Body of pancreas (tissue), 4 donors: ENCODE measurements at regions not wholly inside any gene's neighbourhood (a gene's known extent, or its start where the extent isn't known, plus 50 kb on each side); places are given as distances from the start of the nearest gene placed in this dataset.

Experiments used
- ATAC-seq: fragments of 150-250 bp; one replicate; pipeline ENCODE4 v1.9.1; 2016
- DNase-seq, 4 donors: peaks; one replicate each; pipeline ENCODE4 v3.0.0-alpha.2; 2019
- H3K27ac ChIP-seq, 4 donors: fragments of 200-600 bp; sonication (generic); 1 replicate in 3 of 4; 2 replicates in 1 of 4; pipeline versions ENCODE4 v1.5.1 to v1.6.1; 2016 to 2019; ENCODE audit warnings: mild to moderate bottlenecking in 1 of 4, mixed read lengths in 1 of 4, moderate library complexity in 1 of 4
- H3K27me3 ChIP-seq, 2 donors: fragments of 200-600 bp; sonication (generic); one replicate each; pipeline ENCODE4 v1.6.0; 2016; ENCODE audit warnings: mild to moderate bottlenecking in 1 of 2
- H3K36me3 ChIP-seq, 2 donors: fragments of 200-600 bp; sonication (generic); replicated peaks in 1 of 2; 2 replicates each; pipeline ENCODE4 v1.5.1; 2016; ENCODE audit warnings: low read depth in 2 of 2; ENCODE audit not compliant: insufficient read depth in 1 of 2
- H3K4me1 ChIP-seq: fragments of 200-600 bp; sonication (generic); one replicate; pipeline ENCODE4 v1.6.0; 2016
- H3K4me3 ChIP-seq, 2 donors: fragments of 200-600 bp; sonication (generic); 1 replicate in 1 of 2; 2 replicates in 1 of 2; pipeline ENCODE4 v1.5.1; 2016 to 2019
- H3K9me3 ChIP-seq, 3 donors: fragments of 200-600 bp; sonication (generic); 1 replicate in 2 of 3; 2 replicates in 1 of 3; pipeline ENCODE4 v1.5.1; 2016
- POLR2A ChIP-seq, 3 donors: fragments of 450-650 bp; IDR thresholded peaks; one replicate each; pipeline ENCODE4 v1.6.1; 2016; ENCODE audit warnings: antibody characterized with exemption in 3 of 3, mild to moderate bottlenecking in 2 of 3
- WGBS, 2 donors: methylation state at CpG; one replicate each; pipeline ENCODE4 v1.1.5; 2017; 5-methylcytosine and 5-hydroxymethylcytosine counted together
- intact Hi-C: fragments of 100-400 bp; cut with DNase I; formaldehyde crosslinking; loops from one replicate; pipeline ENCODE4 v1.15.1; 2023
- TF ChIP-seq, protein P1 (sequence below), 7 experiments: fragments of 450-650 bp in 4 of 7; fragments of 200-600 bp in 3 of 7; sonication (generic) in 3 of 7; IDR thresholded peaks; one replicate each; pipeline ENCODE4 v1.5.1; 2016 to 2019; ENCODE audit warnings: antibody characterized with exemption in 7 of 7

DNA sequence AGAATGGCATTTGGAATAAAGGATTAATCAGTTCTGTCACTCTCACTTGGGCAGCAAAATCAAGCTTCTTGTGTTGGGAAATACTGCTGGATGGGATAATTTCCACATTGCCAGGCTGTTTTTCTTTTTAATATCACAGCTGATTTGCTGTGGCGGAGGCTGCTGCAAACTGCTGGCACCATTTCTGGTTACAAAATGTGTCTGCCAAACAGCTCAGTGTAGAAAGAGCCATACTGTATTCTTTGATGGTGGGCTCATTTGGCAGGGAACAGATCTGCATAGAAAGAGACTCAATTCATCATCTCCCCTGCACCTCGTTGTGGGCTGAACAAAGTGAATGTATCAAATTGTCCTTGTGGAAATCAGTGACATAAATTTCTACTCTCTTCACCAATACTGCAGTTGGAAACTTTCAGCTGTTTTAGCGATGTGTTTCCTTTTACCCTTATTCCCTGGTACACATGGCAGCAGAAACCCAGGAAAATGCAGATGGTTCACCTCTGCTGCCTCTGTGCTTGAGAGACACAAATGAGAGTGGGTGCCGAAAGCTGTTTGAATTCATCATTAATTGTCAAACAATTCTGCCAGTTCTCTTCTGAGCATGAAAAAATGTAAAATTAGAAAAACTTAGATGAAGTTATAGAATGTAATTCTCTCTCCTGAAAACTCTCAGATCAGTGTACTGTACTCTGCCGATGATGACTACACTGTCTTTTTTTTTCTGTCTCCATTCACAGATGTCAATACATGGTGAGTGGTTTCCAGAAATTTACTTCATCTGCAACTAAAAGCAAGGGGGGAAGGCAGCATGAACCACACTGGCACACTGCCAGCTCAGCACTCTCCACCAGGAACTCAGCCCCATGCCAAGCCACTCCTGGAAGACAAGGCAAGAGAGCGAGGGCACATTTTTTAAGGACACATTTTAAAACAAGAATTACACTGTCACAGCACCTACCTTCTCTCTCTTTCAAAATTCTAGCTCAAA is 75.0 kb downstream of the HMHB1 start:
- ATAC-seq = no peak
- Histone ChIP-seq H3K9me3 (no peaks in the 10 kb centered on the region), H3K4me3 (no peak overlapping the region), H3K27me3 (no peaks in the 10 kb centered on the region), H3K27ac (no peak overlapping the region), H3K36me3 (no peaks in the 10 kb centered on the region), H3K4me1 (no peaks in the 10 kb centered on the region)
- TF ChIP-seq POLR2A (IDR thresholded peaks at IDR 0.05) = no peak
- TF ChIP-seq, protein P1, sequence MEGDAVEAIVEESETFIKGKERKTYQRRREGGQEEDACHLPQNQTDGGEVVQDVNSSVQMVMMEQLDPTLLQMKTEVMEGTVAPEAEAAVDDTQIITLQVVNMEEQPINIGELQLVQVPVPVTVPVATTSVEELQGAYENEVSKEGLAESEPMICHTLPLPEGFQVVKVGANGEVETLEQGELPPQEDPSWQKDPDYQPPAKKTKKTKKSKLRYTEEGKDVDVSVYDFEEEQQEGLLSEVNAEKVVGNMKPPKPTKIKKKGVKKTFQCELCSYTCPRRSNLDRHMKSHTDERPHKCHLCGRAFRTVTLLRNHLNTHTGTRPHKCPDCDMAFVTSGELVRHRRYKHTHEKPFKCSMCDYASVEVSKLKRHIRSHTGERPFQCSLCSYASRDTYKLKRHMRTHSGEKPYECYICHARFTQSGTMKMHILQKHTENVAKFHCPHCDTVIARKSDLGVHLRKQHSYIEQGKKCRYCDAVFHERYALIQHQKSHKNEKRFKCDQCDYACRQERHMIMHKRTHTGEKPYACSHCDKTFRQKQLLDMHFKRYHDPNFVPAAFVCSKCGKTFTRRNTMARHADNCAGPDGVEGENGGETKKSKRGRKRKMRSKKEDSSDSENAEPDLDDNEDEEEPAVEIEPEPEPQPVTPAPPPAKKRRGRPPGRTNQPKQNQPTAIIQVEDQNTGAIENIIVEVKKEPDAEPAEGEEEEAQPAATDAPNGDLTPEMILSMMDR (IDR thresholded peaks at IDR 0.05) = no peak
- DNase-seq = peak; percentile 11 to 51 (median 36)
- 54% methylated on average over 6 of the region's 6 CpGs for WGBS, 2 donors
- intact Hi-C loops = no loop called here

DNA sequence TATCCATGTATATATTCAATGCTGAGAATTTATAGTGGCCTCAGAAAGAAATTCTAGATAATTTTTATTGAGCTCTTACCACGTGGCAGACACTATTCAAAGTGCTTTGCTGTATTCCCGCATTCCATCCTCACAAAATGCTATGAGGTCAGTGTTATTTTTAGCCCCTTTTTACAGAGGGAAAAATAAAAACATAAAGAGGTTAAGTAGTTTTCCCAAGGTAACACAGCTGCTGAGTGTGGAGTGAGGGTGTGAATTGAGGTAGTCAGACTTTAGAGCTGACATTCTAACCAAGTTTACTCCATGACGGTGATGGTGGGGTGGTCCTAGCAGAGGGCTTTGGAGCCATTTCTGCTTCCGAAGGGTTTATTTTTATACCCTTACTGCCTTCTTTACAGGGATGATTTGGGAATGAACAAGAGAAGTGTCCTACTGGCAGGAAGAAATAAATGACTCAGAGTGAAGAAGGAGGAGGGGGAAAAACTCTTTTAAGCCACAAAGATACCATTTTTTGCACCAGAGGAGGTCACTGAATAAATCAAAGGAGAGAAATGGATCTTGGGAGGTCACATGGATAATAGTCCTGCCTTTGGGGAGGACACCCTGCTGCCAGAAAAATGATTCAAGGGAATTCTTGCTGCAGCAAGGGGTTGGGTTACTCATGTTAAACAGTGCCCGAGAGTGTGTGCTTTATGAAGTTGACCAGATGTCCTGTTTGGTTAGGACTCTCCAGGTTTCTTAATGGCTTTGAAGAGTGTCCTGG is 76.1 kb downstream of the HMHB1 start:
- Histone ChIP-seq H3K27me3 (no peaks in the 10 kb centered on the region), H3K27ac (no peak overlapping the region), H3K4me1 (no peaks in the 10 kb centered on the region), H3K9me3 (no peaks in the 10 kb centered on the region), H3K4me3 (no peak overlapping the region), H3K36me3 (no peaks in the 10 kb centered on the region)
- intact Hi-C loops = no loop called here
- no peak for TF ChIP-seq POLR2A (IDR thresholded peaks at IDR 0.05)
- TF ChIP-seq, protein P1 (IDR thresholded peaks at IDR 0.05) = no peak
- ATAC-seq = no peak
- no peak for DNase-seq
- 57 to 65% methylated on average over 5 of the region's 5 CpGs for WGBS, 2 donors

DNA sequence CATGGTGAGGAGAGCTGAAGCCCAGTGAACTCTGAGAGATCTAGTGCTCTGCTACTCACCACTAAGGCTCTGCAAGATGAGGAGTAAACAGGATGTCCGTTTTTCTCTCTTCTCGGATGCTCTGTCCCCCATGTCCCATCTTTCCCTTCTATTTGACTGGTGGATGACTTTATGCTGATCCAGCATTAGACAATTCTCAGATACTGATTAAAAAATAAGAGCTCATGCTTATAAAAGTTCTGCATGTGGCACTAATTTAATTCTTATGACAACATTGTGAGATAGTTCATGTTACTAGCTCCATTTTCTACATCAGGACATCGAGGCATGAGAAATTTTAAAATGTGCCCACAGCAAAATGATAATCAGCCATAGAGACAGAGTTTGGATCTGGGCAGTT is 77.0 kb downstream of the HMHB1 start:
- TF ChIP-seq POLR2A (IDR thresholded peaks at IDR 0.05) = no peak
- TF ChIP-seq, protein P1 (IDR thresholded peaks at IDR 0.05) = no peak
- Histone ChIP-seq H3K27ac (no peak overlapping the region), H3K36me3 (no peaks in the 10 kb centered on the region), H3K4me1 (no peaks in the 10 kb centered on the region), H3K27me3 (no peaks in the 10 kb centered on the region), H3K4me3 (no peak overlapping the region), H3K9me3 (no peaks in the 10 kb centered on the region)
- ATAC-seq (no peak), DNase-seq (no peak)
- intact Hi-C loops = no loop called here
- WGBS, 2 donors = 60 to 64% methylated on average over 3 of the region's 3 CpGs

DNA sequence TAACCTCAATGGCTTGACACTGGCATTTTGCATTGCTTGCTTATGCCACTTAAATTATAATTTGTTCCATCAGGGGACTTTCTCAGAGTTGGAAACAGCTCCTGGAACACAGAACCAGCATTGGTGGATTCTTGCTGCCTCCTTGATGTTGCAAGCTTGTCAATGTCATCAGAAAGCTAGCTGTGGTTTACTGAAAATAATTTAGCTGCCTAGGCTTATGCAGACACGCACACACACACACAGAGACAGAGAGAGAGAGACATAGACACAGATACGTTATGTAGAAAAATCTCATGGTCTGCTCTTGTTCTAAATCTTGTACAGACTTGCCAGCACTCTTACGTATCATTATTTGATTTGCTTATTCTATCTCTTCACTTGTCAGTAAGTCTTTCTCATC is 78.0 kb downstream of the HMHB1 start:
- intact Hi-C loops = no loop called here
- Histone ChIP-seq H3K9me3 (no peaks in the 10 kb centered on the region), H3K4me3 (no peak overlapping the region), H3K27me3 (no peaks in the 10 kb centered on the region), H3K4me1 (no peaks in the 10 kb centered on the region), H3K36me3 (no peaks in the 10 kb centered on the region), H3K27ac (no peak overlapping the region)
- no peak for TF ChIP-seq POLR2A (IDR thresholded peaks at IDR 0.05)
- TF ChIP-seq, protein P1 (IDR thresholded peaks at IDR 0.05) = no peak
- no peak for ATAC-seq
- DNase-seq = no peak
- 70 to 83% methylated on average over 3 of the region's 3 CpGs for WGBS, 2 donors
